H9 (cell line): ENCODE measurements at regions not wholly inside any gene's neighbourhood (a gene's known extent, or its start where the extent isn't known, plus 50 kb on each side); places are given as distances from the start of the nearest gene placed in this dataset.

Experiments
- DNase-seq: peaks from one replicate; pipeline ENCODE4 v3.0.0-alpha.2; 2017
- H2AFZ ChIP-seq: one replicate; pipeline ENCODE4 v1.6.1; 2013; ENCODE audit warnings: mild to moderate bottlenecking, low read length, control low read depth, moderate library complexity
- H2AK5ac ChIP-seq: 2 replicates; pipeline ENCODE4 v1.6.1; 2013; ENCODE audit warnings: low read length, control low read depth, mixed read lengths; ENCODE audit not compliant: insufficient read length
- H2BK120ac ChIP-seq: one replicate; pipeline ENCODE4 v1.6.1; 2013; ENCODE audit warnings: low read depth, mild to moderate bottlenecking, low read length, control low read depth, inconsistent platforms; ENCODE audit not compliant: poor library complexity, severe bottlenecking
- H2BK12ac ChIP-seq: 2 replicates; pipeline ENCODE4 v1.6.1; 2013; ENCODE audit warnings: low read length, control low read depth, mixed read lengths, low read depth; ENCODE audit not compliant: insufficient read length
- H2BK15ac ChIP-seq: 2 replicates; pipeline ENCODE4 v1.6.1; 2013; ENCODE audit warnings: low read depth, low read length, control low read depth
- H2BK20ac ChIP-seq: one replicate; pipeline ENCODE4 v1.6.1; 2013; ENCODE audit warnings: low read depth, mild to moderate bottlenecking, low read length, control low read depth, inconsistent platforms; ENCODE audit not compliant: poor library complexity, severe bottlenecking
- H2BK5ac ChIP-seq: 2 replicates; pipeline ENCODE4 v1.6.1; 2013; ENCODE audit warnings: low read length, control low read depth, mixed read lengths; ENCODE audit not compliant: insufficient read length
- H3K14ac ChIP-seq: 2 replicates; pipeline ENCODE4 v1.6.1; 2013; ENCODE audit warnings: low read length, control low read depth; ENCODE audit not compliant: insufficient read depth
- H3K18ac ChIP-seq: 2 replicates; pipeline ENCODE4 v1.6.1; 2013; ENCODE audit warnings: low read depth, mild to moderate bottlenecking, mixed read lengths, low read length, control low read depth; ENCODE audit not compliant: insufficient read length
- H3K23ac ChIP-seq: 2 replicates; pipeline ENCODE4 v1.6.1; 2013; ENCODE audit warnings: low read length, control low read depth, mixed read lengths, low read depth; ENCODE audit not compliant: insufficient read length
- H3K23me2 ChIP-seq: 2 replicates; pipeline ENCODE4 v1.6.1; 2013; ENCODE audit warnings: low read depth, mild to moderate bottlenecking, mixed read lengths, low read length, control low read depth; ENCODE audit not compliant: insufficient read length, poor library complexity, severe bottlenecking
- H3K27ac ChIP-seq: 2 replicates; pipeline ENCODE4 v1.5.1; 2013; ENCODE audit warnings: low read length, control low read depth, mixed read lengths, low read depth; ENCODE audit not compliant: insufficient read length
- H3K27me3 ChIP-seq: 2 replicates; pipeline ENCODE4 v1.6.1; 2013; ENCODE audit warnings: low read length, control low read depth, inconsistent platforms; ENCODE audit not compliant: insufficient read depth
- H3K4ac ChIP-seq: 2 replicates; pipeline ENCODE4 v1.6.1; 2013; ENCODE audit warnings: low read depth, mild to moderate bottlenecking, control low read depth, inconsistent platforms, low read length, moderate library complexity
- H3K4me1 ChIP-seq: 2 replicates; pipeline ENCODE4 v1.6.1; 2013; ENCODE audit warnings: low read length, control low read depth, inconsistent platforms; ENCODE audit not compliant: insufficient read depth
- H3K4me2 ChIP-seq: 2 replicates; pipeline ENCODE4 v1.6.1; 2013; ENCODE audit warnings: low read length, control low read depth, mixed read lengths; ENCODE audit not compliant: insufficient read length, insufficient read depth
- H3K56ac ChIP-seq: 2 replicates; pipeline ENCODE4 v1.6.1; 2013; ENCODE audit warnings: low read depth, mild to moderate bottlenecking, mixed read lengths, low read length, control low read depth; ENCODE audit not compliant: insufficient read length
- H3K79me1 ChIP-seq: 2 replicates; pipeline ENCODE4 v1.6.1; 2013; ENCODE audit warnings: low read depth, mild to moderate bottlenecking, moderate library complexity, low read length, control low read depth, inconsistent platforms; ENCODE audit not compliant: insufficient read depth, poor library complexity, severe bottlenecking
- H3K79me2 ChIP-seq: 2 replicates; pipeline ENCODE4 v1.6.1; 2013; ENCODE audit warnings: low read length, control low read depth, inconsistent platforms; ENCODE audit not compliant: insufficient read depth
- H3K9ac ChIP-seq: 2 replicates; pipeline ENCODE4 v1.6.1; 2013; ENCODE audit warnings: low read length, control low read depth, mixed read lengths; ENCODE audit not compliant: insufficient read length; ENCODE audit errors: extremely low read depth
- H3K9me3 ChIP-seq: one replicate; pipeline ENCODE4 v1.6.1; 2013; ENCODE audit warnings: low read depth, low read length, inconsistent platforms; ENCODE audit not compliant: control insufficient read depth
- H3T11ph ChIP-seq: one replicate; pipeline ENCODE4 v1.6.1; 2013; ENCODE audit warnings: mild to moderate bottlenecking, low read length, control low read depth, inconsistent platforms
- H4K20me1 ChIP-seq: one replicate; pipeline ENCODE4 v1.6.1; 2013; ENCODE audit not compliant: control insufficient read depth, insufficient read length, insufficient read depth
- H4K5ac ChIP-seq: 2 replicates; pipeline ENCODE4 v1.6.1; 2013; ENCODE audit warnings: low read depth, mild to moderate bottlenecking, mixed read lengths, low read length, control low read depth; ENCODE audit not compliant: insufficient read length
- H4K8ac ChIP-seq: replicated peaks from 2 replicates; pipeline ENCODE4 v1.6.1; 2013; ENCODE audit warnings: low read length, control low read depth, mixed read lengths, low read depth; ENCODE audit not compliant: insufficient read length
- H4K91ac ChIP-seq: 2 replicates; pipeline ENCODE4 v1.6.1; 2013; ENCODE audit warnings: low read depth, mild to moderate bottlenecking, moderate library complexity, mixed read lengths, low read length, control low read depth; ENCODE audit not compliant: insufficient read length
- H3K27ac Mint-ChIP-seq, 3 experiments: 2 replicates in 2 of 3; 3 replicates in 1 of 3; pipeline ENCODE4 v1.8.0; 2020 to 2021; ENCODE audit warnings: mixed read lengths in 3 of 3, mild to moderate bottlenecking in 1 of 3, moderate library complexity in 1 of 3
- H3K27me3 Mint-ChIP-seq: 2 replicates; pipeline ENCODE4 v1.8.0; 2021; ENCODE audit warnings: low read depth, mild to moderate bottlenecking, moderate library complexity, mixed read lengths
- H3K36me3 Mint-ChIP-seq, 3 experiments: 2 replicates in 2 of 3; 3 replicates in 1 of 3; pipeline ENCODE4 v1.8.0; 2020 to 2021; ENCODE audit warnings: low read depth in 3 of 3, mixed read lengths in 3 of 3; ENCODE audit not compliant: insufficient read depth in 1 of 3
- H3K4me1 Mint-ChIP-seq, 2 experiments: 2 replicates each; pipeline ENCODE4 v1.8.0; 2020; ENCODE audit warnings: mixed read lengths in 2 of 2
- H3K4me3 Mint-ChIP-seq, 2 experiments: 2 replicates in 1 of 2; 3 replicates in 1 of 2; pipeline ENCODE4 v1.8.0; 2020 to 2021; ENCODE audit warnings: mild to moderate bottlenecking in 2 of 2, mixed read lengths in 2 of 2, moderate library complexity in 1 of 2
- H3K9me3 Mint-ChIP-seq, 2 experiments: 2 replicates in 1 of 2; 3 replicates in 1 of 2; pipeline ENCODE4 v1.8.0; 2020; ENCODE audit warnings: mild to moderate bottlenecking in 2 of 2, mixed read lengths in 2 of 2, moderate library complexity in 1 of 2
- WGBS: extraction: QIAGEN DNeasy Blood & Tissue Kit; methylation state at CpG from one replicate; pipeline ENCODE4 v1.1.7; 2013; ENCODE audit warnings: missing lambda C conversion rate, low lambda C conversion rate, mixed read lengths; ENCODE audit not compliant: insufficient read length; ENCODE audit errors: extremely low coverage; 5-methylcytosine and 5-hydroxymethylcytosine counted together
- TF ChIP-seq, protein P1 (sequence below): fragments of 200-600 bp; sonication (generic); conservative IDR thresholded peaks from 3 replicates; pipeline ENCODE4 v1.8.0; 2021; ENCODE audit warnings: antibody characterized with exemption, mild to moderate bottlenecking

DNA sequence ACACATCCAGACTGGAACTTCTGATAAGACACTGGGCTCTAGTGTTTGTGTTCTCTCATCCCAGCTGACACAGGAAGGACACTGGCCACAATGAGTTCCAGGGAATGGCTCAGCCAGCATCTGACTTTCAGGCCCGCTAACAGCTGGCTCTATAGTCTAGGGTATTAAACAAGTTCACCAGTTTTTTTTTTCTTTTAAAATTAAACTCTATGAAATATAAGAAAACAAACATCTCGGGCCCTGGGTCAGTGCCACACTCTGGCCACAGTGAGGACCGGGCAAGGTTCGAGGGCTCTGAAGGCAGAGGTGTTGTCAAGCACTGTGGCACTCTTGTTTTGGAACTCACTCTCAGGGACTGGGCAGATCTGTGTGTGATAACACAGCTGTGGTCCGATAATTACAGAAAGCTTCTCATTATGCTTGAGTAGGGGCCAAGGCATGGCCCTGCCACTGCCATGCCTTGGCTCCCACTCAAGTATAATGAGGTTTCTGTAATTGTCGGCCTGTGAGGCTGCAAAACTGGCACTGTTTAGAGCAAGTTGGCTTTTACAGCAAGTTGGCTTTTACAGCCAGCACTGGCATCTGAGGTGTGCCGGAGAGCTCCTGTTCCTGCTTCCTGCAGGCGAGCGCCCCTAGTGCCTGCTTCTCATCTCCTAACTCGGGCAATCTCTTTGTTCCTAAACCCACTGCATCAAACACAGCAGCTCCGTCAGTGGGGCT, 62.8 kb downstream of the PPP1R2C start:
- no CpG with 5 or more reads among the region's 11 CpGs for WGBS
- H3K79me1 ChIP-seq, result no peaks in the 10 kb centered on the region
- H3K36me3 Mint-ChIP-seq, result peaks cover 0 to 11% (median 4%) of the 10 kb centered on the region in 3 experiments; a peak in 3 of 7 replicates
- H3T11ph ChIP-seq, result no peak overlapping the region
- no peak overlapping the region for H3K27ac Mint-ChIP-seq
- TF ChIP-seq, protein P1, sequence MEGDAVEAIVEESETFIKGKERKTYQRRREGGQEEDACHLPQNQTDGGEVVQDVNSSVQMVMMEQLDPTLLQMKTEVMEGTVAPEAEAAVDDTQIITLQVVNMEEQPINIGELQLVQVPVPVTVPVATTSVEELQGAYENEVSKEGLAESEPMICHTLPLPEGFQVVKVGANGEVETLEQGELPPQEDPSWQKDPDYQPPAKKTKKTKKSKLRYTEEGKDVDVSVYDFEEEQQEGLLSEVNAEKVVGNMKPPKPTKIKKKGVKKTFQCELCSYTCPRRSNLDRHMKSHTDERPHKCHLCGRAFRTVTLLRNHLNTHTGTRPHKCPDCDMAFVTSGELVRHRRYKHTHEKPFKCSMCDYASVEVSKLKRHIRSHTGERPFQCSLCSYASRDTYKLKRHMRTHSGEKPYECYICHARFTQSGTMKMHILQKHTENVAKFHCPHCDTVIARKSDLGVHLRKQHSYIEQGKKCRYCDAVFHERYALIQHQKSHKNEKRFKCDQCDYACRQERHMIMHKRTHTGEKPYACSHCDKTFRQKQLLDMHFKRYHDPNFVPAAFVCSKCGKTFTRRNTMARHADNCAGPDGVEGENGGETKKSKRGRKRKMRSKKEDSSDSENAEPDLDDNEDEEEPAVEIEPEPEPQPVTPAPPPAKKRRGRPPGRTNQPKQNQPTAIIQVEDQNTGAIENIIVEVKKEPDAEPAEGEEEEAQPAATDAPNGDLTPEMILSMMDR, result peak; percentile 87
- H3K79me2 ChIP-seq, result no peaks in the 10 kb centered on the region
- H3K4me2 ChIP-seq, result no peak overlapping the region
- H3K4me1 Mint-ChIP-seq, result peaks cover 18 to 19% of the 10 kb centered on the region in 2 experiments
- no peaks in the 10 kb centered on the region for H3K9me3 ChIP-seq
- H4K20me1 ChIP-seq, result no peaks in the 10 kb centered on the region
- H3K9ac ChIP-seq, result no peak overlapping the region
- no peak overlapping the region for H2BK12ac ChIP-seq
- H3K18ac ChIP-seq, result no peak overlapping the region
- no peak overlapping the region for H2BK15ac ChIP-seq
- H2BK20ac ChIP-seq, result no peak overlapping the region
- no peaks in the 10 kb centered on the region for H3K4me1 ChIP-seq
- H4K91ac ChIP-seq, result no peak overlapping the region
- no peak overlapping the region for H2BK120ac ChIP-seq
- no peak overlapping the region for H3K14ac ChIP-seq
- H3K27ac ChIP-seq, result no peak overlapping the region
- no peak overlapping the region for H3K4ac ChIP-seq
- DNase-seq, result peak; percentile 89
- peaks cover 2% of the 10 kb centered on the region for H3K27me3 Mint-ChIP-seq
- no peak overlapping the region for H2AFZ ChIP-seq
- H3K9me3 Mint-ChIP-seq, result peaks cover 0 to 32% of the 10 kb centered on the region in 2 experiments; a peak in 3 of 5 replicates
- no peak overlapping the region for H4K5ac ChIP-seq
- no peak overlapping the region for H3K56ac ChIP-seq
- no peak overlapping the region for H3K4me3 Mint-ChIP-seq
- no peak overlapping the region for H4K8ac ChIP-seq
- H3K23me2 ChIP-seq, result no peaks in the 10 kb centered on the region
- no peak overlapping the region for H2AK5ac ChIP-seq
- H2BK5ac ChIP-seq, result no peak overlapping the region
- H3K27me3 ChIP-seq, result no peaks in the 10 kb centered on the region
- no peak overlapping the region for H3K23ac ChIP-seq
